Neuronal stem cell (in vitro differentiated cells): ENCODE measurements at regions not wholly inside any gene's neighbourhood (a gene's known extent, or its start where the extent isn't known, plus 50 kb on each side); places are given as distances from the start of the nearest gene placed in this dataset.

ENCODE experiments used
- DNase-seq: peaks from one replicate; pipeline ENCODE4 v3.0.0-alpha.2; 2013; ENCODE audit warnings: low spot score
- H2AFZ ChIP-seq: one replicate; pipeline ENCODE4 v1.6.1; 2013; ENCODE audit warnings: mild to moderate bottlenecking, low read length, inconsistent platforms
- H2AK5ac ChIP-seq: 2 replicates; pipeline ENCODE4 v1.6.1; 2013; ENCODE audit warnings: low read depth, mild to moderate bottlenecking, inconsistent platforms, low read length, moderate library complexity, mixed read lengths
- H2BK120ac ChIP-seq: 2 replicates; pipeline ENCODE4 v1.6.1; 2013; ENCODE audit warnings: low read depth, mild to moderate bottlenecking, inconsistent platforms, low read length, moderate library complexity, mixed read lengths
- H2BK12ac ChIP-seq: one replicate; pipeline ENCODE4 v1.6.1; 2013; ENCODE audit warnings: low read length, inconsistent platforms
- H2BK15ac ChIP-seq: 2 replicates; pipeline ENCODE4 v1.6.1; 2013; ENCODE audit warnings: mild to moderate bottlenecking, low read length, inconsistent platforms, mixed read lengths
- H2BK5ac ChIP-seq: one replicate; pipeline ENCODE4 v1.6.1; 2013; ENCODE audit warnings: inconsistent platforms, mild to moderate bottlenecking, low read length, moderate library complexity
- H3K14ac ChIP-seq: one replicate; pipeline ENCODE4 v1.6.1; 2013; ENCODE audit warnings: low read length, inconsistent platforms
- H3K18ac ChIP-seq: 2 replicates; pipeline ENCODE4 v1.6.1; 2013; ENCODE audit warnings: low read length, inconsistent platforms
- H3K23ac ChIP-seq: 2 replicates; pipeline ENCODE4 v1.6.1; 2013; ENCODE audit warnings: low read depth, mild to moderate bottlenecking, mixed read lengths, low read length, inconsistent platforms; ENCODE audit not compliant: poor library complexity
- H3K27ac ChIP-seq: replicated peaks from 3 replicates; pipeline ENCODE4 v1.5.1; 2013; ENCODE audit warnings: low read length, inconsistent platforms
- H3K27me3 ChIP-seq, 3 experiments: 2 replicates each; pipeline ENCODE4 v1.6.1; 2013; ENCODE audit warnings: low read length in 3 of 3, mild to moderate bottlenecking in 2 of 3, inconsistent platforms in 1 of 3, low read depth in 1 of 3, mixed read lengths in 1 of 3, moderate library complexity in 1 of 3; ENCODE audit not compliant: control insufficient read depth in 3 of 3, insufficient read depth in 3 of 3
- H3K36me3 ChIP-seq, 2 donors: replicated peaks in 1 of 2; 2 replicates each; pipeline ENCODE4 v1.6.1; 2013; ENCODE audit warnings: low read length in 2 of 2; ENCODE audit not compliant: control insufficient read depth in 2 of 2, insufficient read depth in 2 of 2
- H3K4ac ChIP-seq: 2 replicates; pipeline ENCODE4 v1.6.1; 2013; ENCODE audit warnings: inconsistent platforms, mild to moderate bottlenecking, low read length, moderate library complexity
- H3K4me1 ChIP-seq, 2 donors: 1 replicate in 1 of 2; 2 replicates in 1 of 2; pipeline ENCODE4 v1.6.1; 2013; ENCODE audit warnings: low read length in 2 of 2, low read depth in 1 of 2; ENCODE audit not compliant: control insufficient read depth in 2 of 2, insufficient read depth in 1 of 2
- H3K4me2 ChIP-seq: one replicate; pipeline ENCODE4 v1.6.1; 2013; ENCODE audit warnings: mild to moderate bottlenecking, low read length, inconsistent platforms; ENCODE audit not compliant: insufficient read depth, poor library complexity, severe bottlenecking
- H3K4me3 ChIP-seq, 2 donors: 2 replicates each; pipeline ENCODE4 v1.5.1; 2013; ENCODE audit warnings: low read length in 2 of 2, mild to moderate bottlenecking in 2 of 2, inconsistent platforms in 1 of 2, moderate library complexity in 1 of 2
- H3K79me1 ChIP-seq: one replicate; pipeline ENCODE4 v1.6.1; 2013; ENCODE audit warnings: low read depth, mild to moderate bottlenecking, inconsistent platforms, low read length, moderate library complexity
- H3K9ac ChIP-seq: one replicate; pipeline ENCODE4 v1.6.1; 2013; ENCODE audit warnings: mild to moderate bottlenecking, low read depth, low read length, inconsistent platforms; ENCODE audit not compliant: poor library complexity
- H3K9me3 ChIP-seq, 2 donors: replicated peaks in 1 of 2; 2 replicates each; pipeline versions ENCODE3 to v1.6.1; 2013; ENCODE audit warnings: low read length in 2 of 2, mild to moderate bottlenecking in 2 of 2, inconsistent platforms in 1 of 2, low read depth in 1 of 2, mixed read lengths in 1 of 2, moderate library complexity in 1 of 2; ENCODE audit not compliant: control insufficient read depth in 2 of 2, insufficient read depth in 1 of 2
- H4K8ac ChIP-seq: one replicate; pipeline ENCODE4 v1.6.1; 2013; ENCODE audit warnings: low read depth, mild to moderate bottlenecking, inconsistent platforms, low read length, moderate library complexity
- H4K91ac ChIP-seq: one replicate; pipeline ENCODE4 v1.6.1; 2013; ENCODE audit warnings: low read length, low read depth, mild to moderate bottlenecking, inconsistent platforms; ENCODE audit not compliant: poor library complexity
- WGBS, 2 donors: extraction: QIAGEN DNeasy Blood & Tissue Kit; methylation state at CpG; one replicate each; pipeline ENCODE4 v1.1.7; 2013; ENCODE audit warnings: missing lambda C conversion rate in 2 of 2, mixed read lengths in 1 of 2; ENCODE audit not compliant: insufficient read length in 2 of 2, insufficient replicate concordance in 1 of 2; ENCODE audit errors: extremely low coverage in 2 of 2; 5-methylcytosine and 5-hydroxymethylcytosine counted together

- H3K18ac ChIP-seq, result no peak overlapping the region
- no peak overlapping the region for H4K8ac ChIP-seq
- no peak overlapping the region for H3K23ac ChIP-seq
- H3K36me3 ChIP-seq, result no peaks in the 10 kb centered on the region
- H3K9me3 ChIP-seq, result no peaks in the 10 kb centered on the region
- H3K79me1 ChIP-seq, result peaks cover 3% of the 10 kb centered on the region
- no peak overlapping the region for H2BK120ac ChIP-seq
- H3K9ac ChIP-seq, result no peak overlapping the region
- WGBS, 2 donors, result no CpG with 5 or more reads among the region's 3 CpGs
- no peak overlapping the region for H3K4me3 ChIP-seq
- no peak for DNase-seq
- H3K4me2 ChIP-seq, result no peak overlapping the region
- H3K4ac ChIP-seq, result no peak overlapping the region
- peaks cover 4% of the 10 kb centered on the region in 2 donors for H3K4me1 ChIP-seq
- H3K27me3 ChIP-seq, result no peaks in the 10 kb centered on the region
- no peak overlapping the region for H2BK15ac ChIP-seq
- no peak overlapping the region for H4K91ac ChIP-seq
- H2AK5ac ChIP-seq, result no peak overlapping the region
- H3K27ac ChIP-seq, result no peak overlapping the region
- no peak overlapping the region for H2BK12ac ChIP-seq
- H2AFZ ChIP-seq, result no peak overlapping the region
- H3K14ac ChIP-seq, result no peak overlapping the region
- no peak overlapping the region for H2BK5ac ChIP-seq
Measured at GRCh38 chr13:50574731-50575130, 268.8 kb downstream of the DLEU7 start.

- no peak overlapping the region for H4K8ac ChIP-seq
- H3K4me2 ChIP-seq, result no peak overlapping the region
- no CpG with 5 or more reads among the region's 3 CpGs for WGBS, 2 donors
- H2AFZ ChIP-seq, result no peak overlapping the region
- H2BK5ac ChIP-seq, result no peak overlapping the region
- H3K18ac ChIP-seq, result no peak overlapping the region
- no peak overlapping the region for H3K23ac ChIP-seq
- no peaks in the 10 kb centered on the region for H3K9me3 ChIP-seq
- no peak overlapping the region for H2BK15ac ChIP-seq
- H3K27me3 ChIP-seq, result no peaks in the 10 kb centered on the region
- H3K4me3 ChIP-seq, result no peak overlapping the region
- no peak overlapping the region for H2AK5ac ChIP-seq
- H3K27ac ChIP-seq, result no peak overlapping the region
- no peak overlapping the region for H3K4ac ChIP-seq
- H2BK12ac ChIP-seq, result no peak overlapping the region
- DNase-seq, result no peak
- H3K36me3 ChIP-seq, result no peaks in the 10 kb centered on the region
- H3K79me1 ChIP-seq, result peaks cover 3% of the 10 kb centered on the region
- no peak overlapping the region for H4K91ac ChIP-seq
- no peak overlapping the region for H3K14ac ChIP-seq
- H3K4me1 ChIP-seq, result peaks cover 4% of the 10 kb centered on the region in 2 donors
- H3K9ac ChIP-seq, result no peak overlapping the region
- no peak overlapping the region for H2BK120ac ChIP-seq
Measured at GRCh38 chr13:50575138-50575537, 268.4 kb downstream of the DLEU7 start.

DNA sequence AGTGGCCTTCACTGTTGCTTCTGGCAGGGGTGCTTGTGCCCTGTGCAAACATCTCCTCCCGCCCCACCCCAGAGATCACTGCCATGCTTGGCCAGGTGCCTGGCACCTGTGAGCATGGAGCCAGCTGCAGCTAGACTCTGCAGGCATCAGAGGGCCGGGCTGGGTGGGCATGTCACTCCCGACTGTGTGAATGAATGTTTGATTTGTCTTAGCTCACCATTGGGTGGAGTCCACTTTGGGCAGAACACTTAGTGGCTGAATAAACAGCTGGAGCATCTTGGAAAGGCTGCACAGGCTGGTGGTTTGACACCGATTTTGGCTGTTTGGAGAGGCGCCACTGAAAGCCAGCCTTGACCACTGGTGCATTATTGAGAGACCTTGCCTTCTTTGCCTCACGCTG, 267.3 kb downstream of the DLEU7 start:
- Histone ChIP-seq H3K4me3 (no peak overlapping the region), H3K4me1 (peaks cover 4% of the 10 kb centered on the region in 2 donors), H3K4me2 (no peak overlapping the region), H3K18ac (no peak overlapping the region), H3K4ac (no peak overlapping the region), H2BK120ac (no peak overlapping the region), H2AFZ (no peak overlapping the region), H3K27me3 (no peaks in the 10 kb centered on the region), H4K8ac (no peak overlapping the region), H3K9ac (no peak overlapping the region), H3K36me3 (no peaks in the 10 kb centered on the region), H2BK5ac (no peak overlapping the region), H2BK12ac (no peak overlapping the region), H3K79me1 (peaks cover 3% of the 10 kb centered on the region), H3K9me3 (no peaks in the 10 kb centered on the region), H3K27ac (no peak overlapping the region), H4K91ac (no peak overlapping the region), H2BK15ac (no peak overlapping the region), H2AK5ac (no peak overlapping the region), H3K14ac (no peak overlapping the region), H3K23ac (no peak overlapping the region)
- DNase-seq, result no peak
- no CpG with 5 or more reads among the region's 6 CpGs for WGBS, 2 donors

DNA sequence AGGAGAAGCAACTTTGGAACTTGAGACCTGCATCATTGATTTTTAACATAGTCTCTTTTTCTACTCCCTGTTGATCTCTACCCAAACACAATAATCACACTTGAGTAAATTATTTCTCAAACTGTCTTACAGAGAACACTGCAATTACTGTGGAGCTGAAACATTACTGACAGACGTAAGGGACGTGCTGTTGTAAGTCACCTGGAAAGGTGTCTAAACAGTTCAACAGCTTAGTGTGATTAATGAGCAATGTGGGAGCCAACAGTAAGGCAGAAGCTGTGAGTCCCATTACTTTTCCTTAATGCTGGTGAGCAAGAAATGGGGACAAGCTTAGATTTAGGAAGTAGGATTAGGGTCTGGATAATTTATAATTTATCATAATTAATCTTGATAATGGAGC, 265.7 kb downstream of the DLEU7 start:
- H3K4me1 ChIP-seq, result peaks cover 4% of the 10 kb centered on the region in 2 donors
- H3K36me3 ChIP-seq, result no peaks in the 10 kb centered on the region
- H2BK15ac ChIP-seq, result no peak overlapping the region
- H2AFZ ChIP-seq, result no peak overlapping the region
- H3K27me3 ChIP-seq, result no peaks in the 10 kb centered on the region
- no peak overlapping the region for H3K14ac ChIP-seq
- no peak overlapping the region for H3K4me3 ChIP-seq
- H2BK120ac ChIP-seq, result no peak overlapping the region
- H3K18ac ChIP-seq, result no peak overlapping the region
- DNase-seq, result no peak
- no peaks in the 10 kb centered on the region for H3K9me3 ChIP-seq
- no peak overlapping the region for H4K91ac ChIP-seq
- H2AK5ac ChIP-seq, result no peak overlapping the region
- no peak overlapping the region for H3K4me2 ChIP-seq
- no peak overlapping the region for H2BK5ac ChIP-seq
- H3K27ac ChIP-seq, result no peak overlapping the region
- H4K8ac ChIP-seq, result no peak overlapping the region
- H3K23ac ChIP-seq, result no peak overlapping the region
- no CpG with 5 or more reads among the region's 2 CpGs for WGBS, 2 donors
- H3K4ac ChIP-seq, result no peak overlapping the region
- H2BK12ac ChIP-seq, result no peak overlapping the region
- H3K79me1 ChIP-seq, result peaks cover 3% of the 10 kb centered on the region
- no peak overlapping the region for H3K9ac ChIP-seq
